GM18951 (cell line): ENCODE measurements at regions not wholly inside any gene's neighbourhood (a gene's known extent, or its start where the extent isn't known, plus 50 kb on each side); places are given as distances from the start of the nearest gene placed in this dataset.

Experiments
- POLR2A ChIP-seq: IDR thresholded peaks from 4 replicates; pipeline ENCODE4 v1.6.1; 2011; ENCODE audit warnings: mild to moderate bottlenecking; ENCODE audit not compliant: insufficient read length, insufficient read depth; ENCODE audit errors: extremely low read depth
- in situ Hi-C: fragments of 300-500 bp; cut with MboI; formaldehyde crosslinking; loops from one replicate; pipeline ENCODE4 v1.12.0; 2022; ENCODE audit warnings: low sequenced_read_pairs, mixed read lengths, inconsistent platforms; ENCODE audit not compliant: unreplicated experiment

GRCh38 chr1:72606216-72606810, 324.0 kb upstream of the NEGR1 start:
- TF ChIP-seq POLR2A = no peak
- in situ Hi-C loops = no loop called here

- no peak for TF ChIP-seq POLR2A
- in situ Hi-C loops = no loop called here
Measured at GRCh38 chr1:72601035-72601674, 318.8 kb upstream of the NEGR1 start.

- no peak for TF ChIP-seq POLR2A
- in situ Hi-C loops = no loop called here
Measured at GRCh38 chr1:72586023-72586685, 303.8 kb upstream of the NEGR1 start.

- in situ Hi-C loops = no loop called here
- TF ChIP-seq POLR2A = no peak
Measured at GRCh38 chr1:72579629-72580028, 297.3 kb upstream of the NEGR1 start.

GRCh38 chr1:72570815-72571214, 288.5 kb upstream of the NEGR1 start:
- in situ Hi-C loops = no loop called here
- TF ChIP-seq POLR2A = no peak

- no peak for TF ChIP-seq POLR2A
- in situ Hi-C loops = no loop called here
Measured at GRCh38 chr1:72568113-72568512, 285.8 kb upstream of the NEGR1 start.

GRCh38 chr1:72567521-72567920, 285.2 kb upstream of the NEGR1 start:
- in situ Hi-C loops = no loop called here
- no peak for TF ChIP-seq POLR2A

- in situ Hi-C loops = no loop called here
- TF ChIP-seq POLR2A = no peak
Measured at GRCh38 chr1:72564749-72565148, 282.4 kb upstream of the NEGR1 start.

GRCh38 chr1:72557446-72558049, 275.2 kb upstream of the NEGR1 start:
- TF ChIP-seq POLR2A = no peak
- in situ Hi-C loops = no loop called here

GRCh38 chr1:72547412-72547811, 265.1 kb upstream of the NEGR1 start:
- TF ChIP-seq POLR2A = no peak
- in situ Hi-C loops = no loop called here

GRCh38 chr1:72540674-72541073, 258.3 kb upstream of the NEGR1 start:
- TF ChIP-seq POLR2A = no peak
- in situ Hi-C loops = no loop called here

GRCh38 chr1:72535470-72535869, 253.1 kb upstream of the NEGR1 start:
- no peak for TF ChIP-seq POLR2A
- in situ Hi-C loops = no loop called here

- no peak for TF ChIP-seq POLR2A
- in situ Hi-C loops = no loop called here
Measured at GRCh38 chr1:72530646-72531045, 248.3 kb upstream of the NEGR1 start.

GRCh38 chr1:72526926-72527325, 244.6 kb upstream of the NEGR1 start:
- no peak for TF ChIP-seq POLR2A
- in situ Hi-C loops = no loop called here
